Thoracic aorta (tissue), 2 donors: ENCODE measurements at regions not wholly inside any gene's neighbourhood (a gene's known extent, or its start where the extent isn't known, plus 50 kb on each side); places are given as distances from the start of the nearest gene placed in this dataset.
A peak's percentile ranks its signal among the peaks of the same experiment; 100 is the strongest.
"Not testable (repeated sequence)": the region's sequence is repeated elsewhere in the genome, so short reads cannot be mapped to it uniquely, and the experiment has no call there.

Source experiments
- ATAC-seq: fragments of 150-250 bp; one replicate; pipeline ENCODE4 v1.8.0; 2017; ENCODE audit warnings: low read depth; ENCODE audit not compliant: insufficient number of reproducible peaks, low FRiP score
- DNase-seq: peaks from one replicate; pipeline ENCODE4 v3.0.0-alpha.2; 2020; ENCODE audit warnings: low spot score
- H3K27ac ChIP-seq, 2 donors: fragments of 200-600 bp; sonication (generic); 1 replicate in 1 of 2; 2 replicates in 1 of 2; pipeline ENCODE4 v1.5.1; 2016; ENCODE audit warnings: mild to moderate bottlenecking in 2 of 2, moderate library complexity in 2 of 2
- H3K27me3 ChIP-seq: fragments of 200-600 bp; sonication (generic); replicated peaks from 2 replicates; pipeline ENCODE4 v1.6.0; 2016; ENCODE audit warnings: mild to moderate bottlenecking; ENCODE audit not compliant: insufficient read depth
- H3K36me3 ChIP-seq: fragments of 200-600 bp; sonication (generic); one replicate; pipeline ENCODE4 v1.5.1; 2016
- H3K4me1 ChIP-seq, 2 donors: fragments of 200-600 bp; sonication (generic); 1 replicate in 1 of 2; 2 replicates in 1 of 2; pipeline versions ENCODE4 v1.5.1 to v1.6.0; 2016; ENCODE audit warnings: low read depth in 2 of 2, mild to moderate bottlenecking in 1 of 2; ENCODE audit not compliant: control insufficient read depth in 1 of 2
- H3K4me3 ChIP-seq: fragments of 200-600 bp; sonication (generic); 2 replicates; pipeline ENCODE4 v1.5.1; 2016; ENCODE audit warnings: mild to moderate bottlenecking
- H3K9me3 ChIP-seq: fragments of 200-600 bp; sonication (generic); 2 replicates; pipeline ENCODE4 v1.5.1; 2016

GRCh38 chr2:111269761-111270323 lies 149.1 kb downstream of the BCL2L11 start:
- not testable (repeated sequence) for ATAC-seq, H3K27me3 ChIP-seq, H3K9me3 ChIP-seq, DNase-seq, H3K27ac ChIP-seq, H3K4me3 ChIP-seq, H3K4me1 ChIP-seq, H3K36me3 ChIP-seq

- not testable (repeated sequence) for H3K27ac ChIP-seq, H3K4me1 ChIP-seq, DNase-seq, ATAC-seq, H3K9me3 ChIP-seq, H3K4me3 ChIP-seq, H3K27me3 ChIP-seq, H3K36me3 ChIP-seq
These were observed 149.9 kb downstream of the BCL2L11 start for GRCh38 chr2:111270569-111270968.

GRCh38 chr2:111271647-111272304 lies 151.1 kb downstream of the BCL2L11 start:
- not testable (repeated sequence) for ATAC-seq, H3K4me3 ChIP-seq, H3K9me3 ChIP-seq, DNase-seq, H3K27ac ChIP-seq, H3K36me3 ChIP-seq, H3K27me3 ChIP-seq, H3K4me1 ChIP-seq

GRCh38 chr2:111273007-111273406 lies 152.3 kb downstream of the BCL2L11 start:
- H3K4me3 ChIP-seq, H3K9me3 ChIP-seq, H3K27ac ChIP-seq, H3K36me3 ChIP-seq, H3K27me3 ChIP-seq, DNase-seq, ATAC-seq, H3K4me1 ChIP-seq: not testable (repeated sequence)

GRCh38 chr2:111275047-111275853 lies 154.5 kb downstream of the BCL2L11 start:
- not testable (repeated sequence) for H3K4me1 ChIP-seq, DNase-seq, H3K27me3 ChIP-seq, H3K9me3 ChIP-seq, H3K36me3 ChIP-seq, ATAC-seq, H3K4me3 ChIP-seq
- H3K27ac ChIP-seq, result peak overlapping the region in 1 of 2 donors; percentile 34

- H3K36me3 ChIP-seq, ATAC-seq, H3K9me3 ChIP-seq, H3K4me3 ChIP-seq, H3K27ac ChIP-seq, DNase-seq, H3K4me1 ChIP-seq, H3K27me3 ChIP-seq: not testable (repeated sequence)
These were observed 155.1 kb downstream of the BCL2L11 start for GRCh38 chr2:111275854-111276171.

GRCh38 chr2:111278133-111278532 lies 157.4 kb downstream of the BCL2L11 start:
- not testable (repeated sequence) for H3K27ac ChIP-seq, H3K9me3 ChIP-seq, H3K36me3 ChIP-seq, H3K4me1 ChIP-seq, H3K27me3 ChIP-seq, DNase-seq, H3K4me3 ChIP-seq, ATAC-seq

GRCh38 chr2:111280709-111281286 lies 160.1 kb downstream of the BCL2L11 start:
- not testable (repeated sequence) for H3K4me1 ChIP-seq, H3K9me3 ChIP-seq, DNase-seq, H3K4me3 ChIP-seq, ATAC-seq, H3K36me3 ChIP-seq, H3K27me3 ChIP-seq, H3K27ac ChIP-seq

- ATAC-seq, H3K4me1 ChIP-seq, H3K27ac ChIP-seq, H3K36me3 ChIP-seq, H3K4me3 ChIP-seq, H3K27me3 ChIP-seq, DNase-seq, H3K9me3 ChIP-seq: not testable (repeated sequence)
These were observed 161.4 kb downstream of the BCL2L11 start for GRCh38 chr2:111282162-111282561.

- not testable (repeated sequence) for DNase-seq, H3K4me1 ChIP-seq, H3K4me3 ChIP-seq, ATAC-seq, H3K27ac ChIP-seq, H3K36me3 ChIP-seq, H3K9me3 ChIP-seq, H3K27me3 ChIP-seq
These were observed 167.2 kb downstream of the BCL2L11 start for GRCh38 chr2:111287646-111288568.

- not testable (repeated sequence) for H3K27me3 ChIP-seq, H3K4me3 ChIP-seq, H3K4me1 ChIP-seq, DNase-seq, ATAC-seq, H3K9me3 ChIP-seq, H3K27ac ChIP-seq, H3K36me3 ChIP-seq
These were observed 169.7 kb downstream of the BCL2L11 start for GRCh38 chr2:111290370-111290769.
